NB4 (cell line): ENCODE measurements at regions not wholly inside any gene's neighbourhood (a gene's known extent, or its start where the extent isn't known, plus 50 kb on each side); places are given as distances from the start of the nearest gene placed in this dataset.

Experiments used
- DNase-seq: peaks from one replicate; pipeline ENCODE4 v3.0.0; 2010; ENCODE audit warnings: low read depth
- H3K4me3 ChIP-seq: one replicate; pipeline ENCODE4 v1.5.1; 2011; ENCODE audit warnings: mild to moderate bottlenecking, low read depth, low read length, moderate library complexity
- MYC ChIP-seq: IDR thresholded peaks from 2 replicates; pipeline ENCODE4 v1.6.1; 2011; ENCODE audit warnings: low read depth, low read length
- POLR2A ChIP-seq: IDR thresholded peaks from 2 replicates; pipeline ENCODE4 v1.6.1; 2011; ENCODE audit warnings: mild to moderate bottlenecking; ENCODE audit not compliant: insufficient read length; ENCODE audit errors: extremely low read depth
- TF ChIP-seq, protein P1 (sequence below): IDR thresholded peaks from 2 replicates; pipeline ENCODE4 v1.6.1; 2011; ENCODE audit warnings: low read depth, low read length
- TF ChIP-seq, protein P2 (sequence below): IDR thresholded peaks from one replicate; pipeline ENCODE4 v1.5.1; 2012; ENCODE audit warnings: low read depth, low read length

DNA sequence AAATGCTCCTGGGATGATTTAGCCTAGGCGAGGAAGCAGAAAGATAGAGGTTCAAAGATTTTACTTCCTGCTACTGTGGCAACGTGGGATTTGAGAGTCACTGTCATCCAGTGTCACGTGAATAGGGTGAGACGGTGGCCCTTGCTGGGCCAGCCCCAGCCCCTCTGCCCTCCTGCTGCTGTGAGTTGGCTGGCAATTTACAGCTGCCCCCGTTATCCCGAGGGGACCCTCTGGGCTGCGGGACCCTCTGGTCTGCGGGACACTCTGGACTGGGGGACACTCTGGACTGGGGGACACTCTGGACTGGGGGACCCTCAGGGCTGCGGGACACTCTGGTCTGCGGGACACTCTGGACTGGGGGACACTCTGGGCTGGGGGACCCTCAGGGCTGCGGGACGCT lies 765.4 kb downstream of the TRIML1 start:
- no peak for DNase-seq
- no peak overlapping the region for H3K4me3 ChIP-seq
- no peak for TF ChIP-seq POLR2A
- TF ChIP-seq, protein P1, sequence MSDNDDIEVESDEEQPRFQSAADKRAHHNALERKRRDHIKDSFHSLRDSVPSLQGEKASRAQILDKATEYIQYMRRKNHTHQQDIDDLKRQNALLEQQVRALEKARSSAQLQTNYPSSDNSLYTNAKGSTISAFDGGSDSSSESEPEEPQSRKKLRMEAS, result no peak
- TF ChIP-seq, protein P2, sequence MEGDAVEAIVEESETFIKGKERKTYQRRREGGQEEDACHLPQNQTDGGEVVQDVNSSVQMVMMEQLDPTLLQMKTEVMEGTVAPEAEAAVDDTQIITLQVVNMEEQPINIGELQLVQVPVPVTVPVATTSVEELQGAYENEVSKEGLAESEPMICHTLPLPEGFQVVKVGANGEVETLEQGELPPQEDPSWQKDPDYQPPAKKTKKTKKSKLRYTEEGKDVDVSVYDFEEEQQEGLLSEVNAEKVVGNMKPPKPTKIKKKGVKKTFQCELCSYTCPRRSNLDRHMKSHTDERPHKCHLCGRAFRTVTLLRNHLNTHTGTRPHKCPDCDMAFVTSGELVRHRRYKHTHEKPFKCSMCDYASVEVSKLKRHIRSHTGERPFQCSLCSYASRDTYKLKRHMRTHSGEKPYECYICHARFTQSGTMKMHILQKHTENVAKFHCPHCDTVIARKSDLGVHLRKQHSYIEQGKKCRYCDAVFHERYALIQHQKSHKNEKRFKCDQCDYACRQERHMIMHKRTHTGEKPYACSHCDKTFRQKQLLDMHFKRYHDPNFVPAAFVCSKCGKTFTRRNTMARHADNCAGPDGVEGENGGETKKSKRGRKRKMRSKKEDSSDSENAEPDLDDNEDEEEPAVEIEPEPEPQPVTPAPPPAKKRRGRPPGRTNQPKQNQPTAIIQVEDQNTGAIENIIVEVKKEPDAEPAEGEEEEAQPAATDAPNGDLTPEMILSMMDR, result no peak
- TF ChIP-seq MYC, result no peak

DNA sequence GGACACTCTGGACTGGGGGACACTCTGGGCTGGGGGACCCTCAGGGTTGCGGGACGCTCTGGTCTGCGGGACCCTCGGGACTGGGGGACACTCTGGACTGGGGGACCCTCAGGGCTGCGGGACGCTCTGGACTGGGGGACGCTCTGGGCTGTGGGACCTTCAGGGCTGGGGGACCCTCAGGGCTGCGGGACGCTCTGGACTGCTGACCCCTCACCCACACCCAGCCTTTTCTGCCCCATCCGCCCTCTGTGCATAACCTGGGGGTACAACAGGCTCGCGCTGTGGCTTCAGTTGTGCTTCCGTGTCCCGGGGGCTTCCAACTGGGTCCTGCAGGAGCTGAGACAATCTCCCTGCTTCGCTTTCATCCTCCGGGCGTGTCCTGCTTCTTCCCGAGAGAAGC lies 766.0 kb downstream of the TRIML1 start:
- TF ChIP-seq POLR2A (no peak), MYC (no peak)
- TF ChIP-seq, protein P1, result no peak
- TF ChIP-seq, protein P2, result no peak
- DNase-seq, result no peak

DNA sequence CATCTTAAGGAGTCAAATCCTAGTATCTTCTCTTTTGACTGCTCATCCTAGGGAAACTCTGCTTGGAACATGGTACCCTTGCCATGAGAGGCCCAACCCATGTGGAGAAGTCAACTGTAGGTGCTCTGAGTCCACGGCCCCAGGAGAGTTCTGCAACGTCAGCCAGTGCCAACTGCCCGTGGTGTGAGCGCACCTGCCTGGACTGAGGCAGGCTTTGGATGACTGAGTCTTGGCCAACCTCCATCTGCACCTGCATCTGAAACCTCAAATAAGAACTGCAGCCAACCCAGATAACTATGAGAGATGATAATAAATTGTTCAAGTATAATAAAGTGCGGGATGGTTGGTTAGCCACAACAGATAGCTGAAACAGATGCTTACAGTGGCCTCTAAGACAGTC lies 772.0 kb downstream of the TRIML1 start:
- H3K4me3 ChIP-seq, result no peak overlapping the region
- no peak for DNase-seq
- TF ChIP-seq, protein P1, result no peak
- no peak for TF ChIP-seq POLR2A
- TF ChIP-seq, protein P2, result no peak
- no peak for TF ChIP-seq MYC

More for the DNA sequence above, 766.0 kb downstream of the TRIML1 start:
- H3K4me3 ChIP-seq, result no peak overlapping the region

DNA sequence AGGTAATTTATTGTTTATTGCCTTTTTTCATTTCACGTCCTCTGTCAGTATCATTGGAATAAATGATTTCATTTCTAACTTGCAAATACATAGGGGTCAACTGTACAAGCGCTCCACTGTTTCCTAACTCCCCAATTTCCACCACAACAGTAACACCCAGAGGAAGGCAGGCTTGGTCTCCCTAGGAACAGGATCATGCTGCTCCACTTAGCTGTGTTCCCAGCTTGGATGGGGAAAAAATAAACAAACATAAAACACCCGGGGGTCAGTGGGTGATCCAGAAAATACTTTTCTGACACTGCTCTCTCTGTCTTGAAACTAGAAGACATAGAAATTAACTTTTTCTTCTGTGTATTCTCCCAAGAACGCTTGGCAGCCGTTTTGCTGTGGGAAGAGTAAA lies 772.5 kb downstream of the TRIML1 start:
- DNase-seq, result no peak
- TF ChIP-seq POLR2A (no peak), MYC (no peak)
- TF ChIP-seq, protein P1, result no peak
- TF ChIP-seq, protein P2, result no peak

DNA sequence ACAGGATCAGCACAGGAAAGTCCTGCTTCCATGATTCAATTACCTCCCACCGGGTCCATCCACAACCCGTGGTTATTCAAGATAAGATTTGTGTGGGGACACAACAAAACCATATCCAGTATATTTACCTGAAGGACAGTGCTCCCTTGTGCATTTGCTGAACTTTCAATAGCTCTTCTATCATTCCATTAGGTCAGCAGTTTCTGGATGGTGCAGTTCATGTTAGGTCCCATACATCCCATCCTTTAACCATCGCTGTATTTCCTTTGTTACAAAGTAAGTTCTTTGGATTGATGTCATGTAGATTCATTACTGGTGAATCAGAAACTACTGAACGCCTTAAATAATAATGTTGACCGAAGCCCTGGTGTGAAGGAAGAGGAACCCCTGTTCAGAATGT lies 775.9 kb downstream of the TRIML1 start:
- no peak overlapping the region for H3K4me3 ChIP-seq
- no peak for DNase-seq
- TF ChIP-seq, protein P1, result no peak
- no peak for TF ChIP-seq POLR2A
- TF ChIP-seq, protein P2, result no peak
- TF ChIP-seq MYC, result no peak

More for the DNA sequence above, 772.5 kb downstream of the TRIML1 start:
- no peak overlapping the region for H3K4me3 ChIP-seq

DNA sequence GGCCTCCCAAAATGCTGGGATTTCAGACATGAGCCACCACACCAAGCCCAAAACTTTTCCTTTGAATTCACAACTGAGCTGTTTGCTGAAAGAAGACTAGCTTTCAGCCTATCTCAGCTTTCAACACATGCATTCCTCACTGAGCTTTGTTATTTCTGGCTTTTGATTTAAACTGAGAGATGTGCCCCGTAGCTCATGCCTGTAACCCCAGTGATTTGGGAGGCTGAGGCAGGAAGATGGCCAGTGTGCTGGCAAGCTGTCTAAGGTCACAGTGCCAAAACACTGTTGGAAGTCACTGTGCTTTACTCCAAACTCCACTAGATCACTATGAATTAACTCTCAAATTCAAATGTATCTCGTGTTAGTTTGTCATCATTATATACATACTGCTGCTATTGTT lies 779.5 kb downstream of the TRIML1 start:
- TF ChIP-seq, protein P1, result no peak
- TF ChIP-seq MYC (no peak), POLR2A (no peak)
- TF ChIP-seq, protein P2, result no peak
- no peak for DNase-seq

More for the DNA sequence above, 779.5 kb downstream of the TRIML1 start:
- H3K4me3 ChIP-seq, result no peak overlapping the region
